ENCODE measurements at regions not wholly inside any gene's neighbourhood (a gene's known extent, or its start where the extent isn't known, plus 50 kb on each side); places are given as distances from the start of the nearest gene placed in this dataset.

DNA sequence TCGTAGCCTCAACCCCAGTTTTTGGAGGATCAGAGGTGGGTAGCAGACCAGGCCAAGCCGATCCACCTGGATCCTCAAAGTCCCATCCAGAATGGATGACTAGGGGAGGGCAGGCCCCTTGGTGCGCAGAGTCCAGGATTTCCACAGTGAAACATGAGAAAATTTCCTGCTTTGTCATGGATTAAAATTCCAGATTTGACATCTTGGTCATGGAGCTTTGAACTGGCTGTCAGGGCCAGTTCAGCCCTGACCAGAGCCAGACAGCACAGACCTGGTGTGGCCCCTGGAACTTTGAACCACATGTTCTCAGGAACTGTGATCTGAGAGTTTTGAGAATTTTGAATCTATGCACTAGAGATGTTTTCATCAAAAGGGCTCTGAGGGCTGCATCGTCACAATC, 177.5 kb downstream of the MN1 start:
- DNase-seq (ENCODE audit: low read depth) = no peak

DNA sequence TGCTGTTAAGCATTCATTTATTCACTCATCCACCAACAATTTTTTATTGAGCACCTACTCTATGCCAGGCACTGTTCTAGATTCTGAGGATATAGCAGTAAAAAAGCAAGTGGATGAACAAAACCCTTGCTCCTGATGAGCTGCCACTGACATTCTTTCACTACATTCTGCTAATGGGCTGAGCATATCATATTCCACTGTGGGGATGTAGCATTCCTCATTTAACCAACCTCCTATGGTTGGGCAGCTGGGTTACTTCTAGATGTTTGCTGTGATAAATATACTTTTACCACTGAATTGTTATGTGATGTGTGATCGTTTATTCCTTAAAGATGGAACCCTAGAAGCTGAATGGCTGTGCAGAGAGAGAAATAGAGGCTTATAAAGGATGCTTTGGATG, 176.9 kb downstream of the MN1 start:
- no peak for DNase-seq (ENCODE audit: low read depth)

- DNase-seq (ENCODE audit: low read depth) = no peak
These were observed 175.5 kb downstream of the MN1 start for GRCh38 chr22:27625769-27626674.

DNA sequence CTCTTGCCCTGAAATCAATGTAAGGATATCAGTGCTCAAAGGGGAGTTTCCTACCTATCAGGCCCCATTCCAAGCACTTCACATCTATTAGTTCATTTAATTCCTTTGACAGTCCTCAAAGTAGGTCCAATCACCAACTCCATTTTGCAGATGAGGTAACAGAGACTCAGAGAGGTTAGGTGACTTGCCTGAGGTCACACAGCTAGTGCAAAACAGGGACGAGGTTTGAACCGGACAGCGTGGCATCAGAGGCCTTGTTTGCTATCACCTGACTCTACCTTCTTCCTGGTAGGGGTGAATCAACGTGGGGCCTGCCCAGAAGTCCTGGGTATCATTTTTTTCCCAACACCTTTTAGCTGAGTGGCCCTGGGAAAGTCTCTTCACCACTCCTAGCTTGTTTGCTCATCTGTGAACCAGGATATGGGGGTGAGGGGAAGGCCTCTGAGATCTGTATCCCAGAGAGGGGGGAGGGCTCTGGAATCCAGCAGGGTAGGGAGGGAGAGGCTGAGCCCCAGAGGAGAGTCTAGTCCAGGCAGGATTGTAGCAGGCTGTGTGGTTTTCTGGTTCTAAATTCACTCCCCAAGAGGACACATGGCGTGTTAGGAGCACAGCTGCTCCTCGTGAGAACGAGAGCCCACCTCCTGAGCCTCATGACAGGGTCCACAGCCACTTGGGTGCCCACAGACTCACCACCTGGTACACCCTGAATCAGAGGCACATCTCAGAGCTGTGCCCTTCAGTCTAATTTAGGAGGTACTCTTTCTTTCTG, 174.7 kb downstream of the MN1 start:
- no peak for DNase-seq (ENCODE audit: low read depth)

- no peak for DNase-seq (ENCODE audit: low read depth)
These were observed 174.1 kb downstream of the MN1 start for GRCh38 chr22:27627444-27627833.

DNA sequence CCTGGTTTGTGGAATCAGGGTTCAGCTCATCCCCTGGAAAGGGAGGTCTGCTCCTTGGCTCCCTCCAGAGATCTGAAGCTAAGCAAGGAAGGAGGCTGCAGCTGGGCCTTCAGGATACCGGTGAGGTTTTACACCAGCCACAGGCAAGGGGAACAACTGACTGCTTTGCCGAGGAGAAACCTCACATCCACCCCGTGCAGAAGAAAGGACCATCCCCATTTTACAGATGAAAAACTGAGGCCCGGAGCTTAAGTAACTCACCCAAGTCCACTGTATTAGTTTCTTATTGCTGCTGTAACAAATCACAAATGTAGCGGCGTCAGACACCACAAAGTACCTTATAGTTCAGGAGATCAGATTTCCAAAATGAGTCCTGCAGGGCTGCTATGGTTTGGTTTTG, 173.7 kb downstream of the MN1 start:
- DNase-seq (ENCODE audit: low read depth) = no peak

GRCh38 chr22:27628341-27628740, 173.2 kb downstream of the MN1 start:
- DNase-seq (ENCODE audit: low read depth) = no peak

- DNase-seq (ENCODE audit: low read depth) = no peak
These were observed 172.5 kb downstream of the MN1 start for GRCh38 chr22:27628891-27629631.

GRCh38 chr22:27629908-27630673, 171.5 kb downstream of the MN1 start:
- no peak for DNase-seq (ENCODE audit: low read depth)

DNA sequence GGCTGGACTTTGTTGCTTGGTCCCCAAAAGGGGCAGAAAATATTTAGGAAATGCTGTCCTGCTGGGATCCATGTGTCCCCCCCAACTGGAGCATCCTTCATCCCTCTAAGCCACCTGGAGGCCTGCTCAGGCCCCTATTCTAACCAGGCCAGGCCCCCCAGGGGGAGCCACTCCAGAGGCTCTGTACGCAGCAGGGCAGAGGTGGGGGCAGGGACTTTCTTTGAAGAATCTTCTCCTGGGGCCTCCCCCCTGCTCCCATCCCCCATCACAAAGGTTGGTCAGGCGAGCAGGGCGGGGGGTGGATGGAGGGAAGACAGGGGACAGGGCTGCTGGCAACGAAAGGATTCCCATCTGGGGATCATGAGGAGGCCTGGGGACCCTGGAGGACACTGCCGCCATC, 170.8 kb downstream of the MN1 start:
- no peak for DNase-seq (ENCODE audit: low read depth)

DNA sequence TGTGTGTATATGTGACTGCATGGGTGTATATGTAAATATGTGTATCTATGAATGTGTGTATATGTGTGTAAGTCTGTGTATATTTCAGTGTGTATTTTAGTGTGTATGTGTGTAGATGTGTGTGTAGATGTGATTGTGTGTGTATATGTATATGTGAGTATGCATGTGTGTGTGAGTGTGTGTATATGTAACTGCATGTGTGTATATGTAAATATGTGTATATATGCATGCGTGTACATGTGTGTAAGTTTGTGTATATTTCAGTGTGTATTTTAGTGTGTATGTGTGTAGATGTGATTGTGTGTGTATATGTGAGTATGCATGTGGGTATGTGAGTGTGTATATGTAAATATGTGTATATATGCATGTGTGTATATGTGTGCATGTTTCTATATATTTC, 169.9 kb downstream of the MN1 start:
- DNase-seq (ENCODE audit: low read depth) = no peak

DNA sequence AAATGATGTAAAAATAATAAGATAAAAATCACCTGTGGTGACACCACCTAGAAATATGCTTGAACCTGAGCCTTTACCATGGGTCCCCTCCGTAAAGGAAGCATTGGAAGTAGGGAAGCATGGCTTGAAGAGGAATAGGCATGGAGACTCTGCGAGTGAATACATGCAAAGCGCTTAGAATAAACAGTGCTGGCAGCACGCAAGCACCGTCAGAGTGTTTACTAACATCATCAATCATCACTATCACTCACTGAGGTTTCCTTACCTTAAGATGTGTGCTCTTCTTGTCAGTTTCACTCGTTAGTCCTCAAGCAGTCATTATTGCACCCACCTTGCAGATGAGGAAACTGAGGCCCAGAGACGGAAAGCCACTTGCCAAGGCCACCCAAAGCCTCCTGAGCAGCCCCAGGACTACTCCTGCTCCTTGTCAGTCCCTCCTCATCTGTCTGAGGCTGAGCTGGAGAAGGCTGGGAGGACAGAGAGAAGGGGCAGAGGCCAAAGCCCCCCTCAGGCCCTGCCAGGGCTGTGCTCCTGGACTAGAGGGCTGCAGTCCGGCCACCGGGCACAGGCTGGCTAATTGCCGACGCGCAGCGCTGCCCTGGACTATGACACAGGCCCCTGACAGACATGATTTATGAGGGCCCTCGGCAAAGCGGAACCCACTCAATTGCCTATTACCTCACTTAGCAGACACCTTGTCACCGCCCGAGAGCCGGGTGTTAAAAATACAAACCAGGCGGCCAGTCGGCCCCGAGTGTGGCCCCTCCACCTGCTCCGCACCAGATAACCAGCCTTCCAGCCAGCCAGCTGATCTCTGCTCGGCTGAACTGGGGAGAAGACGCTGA, 168.9 kb downstream of the MN1 start:
- DNase-seq (ENCODE audit: low read depth) = no peak

- no peak for DNase-seq (ENCODE audit: low read depth)
These were observed 168.2 kb downstream of the MN1 start for GRCh38 chr22:27633296-27633871.

DNA sequence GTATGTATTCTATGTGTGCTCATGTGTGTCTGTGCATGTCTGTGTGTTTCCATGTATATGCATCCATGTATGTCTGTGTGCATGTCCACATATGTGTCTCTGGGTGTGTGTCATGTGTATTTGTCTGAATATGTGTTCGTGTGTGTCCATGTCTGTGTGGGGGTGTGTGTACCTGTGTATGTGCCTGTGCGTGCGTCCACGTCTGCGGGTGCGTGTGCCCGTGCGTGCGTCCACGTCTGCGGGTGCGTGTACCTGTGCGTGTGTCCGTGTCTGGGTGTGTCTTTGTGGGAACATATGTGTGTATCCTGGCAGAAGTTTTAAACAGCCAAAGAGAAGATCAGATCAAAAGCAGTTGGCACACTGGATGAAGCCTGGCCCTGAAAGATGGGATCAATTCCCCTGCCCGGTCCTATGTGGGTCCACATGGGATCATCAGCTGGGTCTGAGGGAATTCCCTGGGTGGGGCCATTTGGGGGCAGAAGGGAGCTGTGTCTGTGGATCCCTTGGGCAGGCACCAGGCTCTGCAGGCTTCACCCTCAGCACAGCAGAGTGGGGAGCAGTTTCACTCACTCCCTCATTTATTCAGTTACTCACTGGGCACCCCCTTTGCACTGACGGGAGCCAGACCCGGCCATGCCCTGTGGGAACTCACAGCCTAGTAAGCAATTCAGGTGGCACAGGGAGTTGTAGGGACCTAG, 167.4 kb downstream of the MN1 start:
- no peak for DNase-seq (ENCODE audit: low read depth)

GRCh38 chr22:27635435-27635834, 166.1 kb downstream of the MN1 start:
- no peak for DNase-seq (ENCODE audit: low read depth)

- DNase-seq (ENCODE audit: low read depth) = no peak
These were observed 165.7 kb downstream of the MN1 start for GRCh38 chr22:27635852-27636251.

DNA sequence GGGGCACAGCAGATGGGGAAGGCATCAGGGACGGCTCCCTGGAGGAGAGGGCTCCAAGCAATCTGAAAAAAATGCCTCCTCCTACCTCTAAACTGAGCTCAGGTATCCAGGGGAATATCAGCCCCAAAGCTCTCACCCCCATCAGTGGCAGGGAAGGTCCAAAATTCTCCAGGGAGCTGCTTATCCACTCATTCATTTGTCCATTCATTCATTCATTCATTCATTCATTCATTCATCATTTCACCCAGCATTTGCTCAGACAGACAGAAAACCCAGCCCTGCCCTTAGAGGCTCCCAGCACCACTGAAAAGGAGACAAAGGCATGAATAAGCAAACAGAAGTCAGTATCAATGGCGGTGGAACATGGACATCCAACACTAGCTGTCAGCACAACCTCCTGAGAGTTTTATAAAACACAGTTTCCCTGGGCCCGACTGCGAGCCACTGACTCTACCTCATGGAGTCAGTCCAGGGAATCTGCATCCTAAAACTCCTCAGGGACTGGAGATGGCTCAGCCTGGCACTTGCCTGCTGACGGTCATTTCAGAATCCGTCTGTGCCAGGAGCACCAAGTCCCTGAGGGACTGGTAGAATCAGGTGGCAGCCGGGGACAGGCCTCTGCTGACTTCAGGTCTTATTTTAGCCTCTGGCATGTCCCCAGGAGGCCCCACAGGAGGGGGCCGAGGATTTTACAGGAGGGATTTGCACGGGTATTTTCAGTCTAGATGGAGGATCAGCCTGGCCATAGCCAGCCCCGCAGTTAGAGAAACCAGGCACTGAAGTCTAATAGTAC, 164.6 kb downstream of the MN1 start:
- DNase-seq (ENCODE audit: low read depth) = no peak

GRCh38 chr22:27637604-27638003, 164.0 kb downstream of the MN1 start:
- DNase-seq (ENCODE audit: low read depth) = no peak

All from stimulated activated CD8-positive, alpha-beta memory T cell treated with anti-CD3 and anti-CD28 coated beads, Interleukin-4, amount 100 ng/mL, for 24 hours (primary cell).